ENCODE measurements at regions not wholly inside any gene's neighbourhood (a gene's known extent, or its start where the extent isn't known, plus 50 kb on each side); places are given as distances from the start of the nearest gene placed in this dataset.
A peak's percentile ranks its signal among the peaks of the same experiment; 100 is the strongest.

DNA sequence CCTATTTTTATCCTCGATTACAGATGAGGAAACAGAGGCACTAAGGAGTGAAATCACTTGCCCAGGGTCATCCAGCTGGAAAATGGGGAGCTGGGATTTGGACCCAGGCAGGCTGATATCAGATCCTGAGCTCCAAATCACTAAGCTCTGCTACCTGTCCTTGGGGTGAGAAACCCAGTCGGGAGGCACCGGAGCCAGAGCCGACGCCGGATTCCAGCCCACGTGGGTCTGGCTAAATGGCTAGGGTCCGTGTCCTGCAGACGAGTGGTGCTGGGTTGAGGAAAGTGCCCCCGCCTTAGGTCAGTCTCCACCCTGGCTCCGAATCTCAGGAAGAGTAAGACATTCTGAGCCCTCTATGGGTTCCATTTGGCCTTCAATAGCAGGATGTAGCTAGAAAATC is 61.3 kb upstream of the GGTA1 start:
- no peak for DNase-seq
- 96 to 97% methylated on average over 11 of the region's 11 CpGs for WGBS, 2 donors
- ATAC-seq (ENCODE audit: low FRiP score), result no peak
- Histone ChIP-seq H3K4me1 (ENCODE audit: control insufficient read depth in 1 of 2, insufficient read depth in 2 of 2, low read length in 2 of 2) (peaks cover 0 to 6% of the 10 kb centered on the region in 2 donors), H3K9me3 (ENCODE audit: control insufficient read depth, low read length) (no peaks in the 10 kb centered on the region), H3K36me3 (ENCODE audit: control insufficient read depth in 1 of 2, insufficient read depth in 2 of 2, low read length in 1 of 2) (no peaks in the 10 kb centered on the region), H3K4me3 (ENCODE audit: low read length in 2 of 2) (no peak overlapping the region), H3K27ac (ENCODE audit: low read depth in 1 of 2, low read length in 2 of 2) (no peak overlapping the region), H3K27me3 (ENCODE audit: control insufficient read depth in 1 of 2, insufficient read depth in 2 of 2, low read length in 1 of 2) (no peaks in the 10 kb centered on the region)
- intact Hi-C loops (cut with DNase I), result no loop called here

DNA sequence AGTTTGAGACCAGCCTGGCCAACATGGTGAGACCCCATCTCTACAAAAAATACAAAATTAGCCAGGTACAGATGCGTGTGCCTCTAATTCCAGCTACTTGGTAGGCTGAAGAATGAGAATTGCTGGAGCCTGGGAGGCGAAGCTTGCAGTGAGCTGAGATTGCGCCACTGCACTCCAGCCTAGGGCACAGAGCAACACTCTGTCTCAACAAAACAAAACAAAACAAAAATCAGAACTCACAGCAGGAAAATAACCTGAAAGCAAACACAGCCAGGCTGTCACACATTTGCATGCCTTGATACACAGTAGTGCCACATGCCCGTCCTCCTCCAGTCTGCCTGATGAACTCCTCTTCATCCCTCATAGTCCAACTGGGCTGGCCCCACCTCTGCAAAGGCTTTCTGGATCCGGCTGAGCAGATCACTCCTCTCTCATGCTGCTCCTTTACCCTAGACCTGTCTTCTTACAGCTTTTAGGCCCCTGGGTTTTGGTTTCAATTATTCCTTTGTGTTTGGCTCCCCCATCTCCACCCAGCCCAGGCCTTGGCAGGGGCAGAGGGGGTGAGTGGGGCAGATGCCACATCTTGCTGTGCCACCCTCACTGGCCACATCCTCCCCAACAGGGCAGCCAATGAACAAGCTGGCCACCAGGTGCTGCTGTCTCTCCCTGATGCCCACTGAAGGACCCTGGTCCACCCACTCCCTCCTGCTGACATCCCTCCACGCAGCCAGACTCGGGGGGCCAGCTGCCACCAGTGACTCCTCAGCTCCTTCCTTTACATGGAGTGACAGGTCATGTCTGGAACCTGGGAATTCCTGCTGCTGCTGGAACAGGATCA is 62.0 kb upstream of the GGTA1 start:
- Histone ChIP-seq H3K27ac (ENCODE audit: low read depth in 1 of 2, low read length in 2 of 2) (no peak overlapping the region), H3K9me3 (ENCODE audit: control insufficient read depth, low read length) (no peaks in the 10 kb centered on the region), H3K36me3 (ENCODE audit: control insufficient read depth in 1 of 2, insufficient read depth in 2 of 2, low read length in 1 of 2) (no peaks in the 10 kb centered on the region), H3K4me1 (ENCODE audit: control insufficient read depth in 1 of 2, insufficient read depth in 2 of 2, low read length in 2 of 2) (peaks cover 0 to 6% of the 10 kb centered on the region in 2 donors), H3K27me3 (ENCODE audit: control insufficient read depth in 1 of 2, insufficient read depth in 2 of 2, low read length in 1 of 2) (no peaks in the 10 kb centered on the region), H3K4me3 (ENCODE audit: low read length in 2 of 2) (no peak overlapping the region)
- ATAC-seq (ENCODE audit: low FRiP score) (no peak), DNase-seq (no peak)
- intact Hi-C loops (cut with DNase I), result no loop called here
- 94 to 95% methylated on average over 7 of the region's 7 CpGs for WGBS, 2 donors

DNA sequence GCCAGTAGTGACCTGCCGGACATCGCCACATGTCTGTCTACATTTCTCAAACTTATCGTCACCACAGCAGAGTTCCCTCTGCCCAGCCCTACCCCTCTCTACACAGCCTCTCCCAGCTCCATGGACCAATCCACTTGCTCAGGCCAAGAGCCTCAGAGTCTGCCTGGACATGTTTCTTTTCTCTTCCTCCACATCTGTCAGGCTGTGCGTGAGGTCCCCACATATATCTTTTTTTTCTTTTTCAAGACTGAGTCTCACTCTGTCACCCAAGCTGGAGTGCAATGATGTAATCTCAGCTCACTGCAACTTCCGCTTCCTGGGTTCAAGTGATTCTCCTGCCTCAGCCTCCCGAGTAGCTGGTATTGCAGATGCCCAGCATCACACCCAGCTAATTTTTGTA is 62.7 kb upstream of the GGTA1 start:
- WGBS, 2 donors, result 92 to 93% methylated on average over 6 of the region's 6 CpGs
- no peaks in the 10 kb centered on the region for H3K36me3 ChIP-seq (ENCODE audit: control insufficient read depth in 1 of 2, insufficient read depth in 2 of 2, low read length in 1 of 2)
- H3K4me1 ChIP-seq (ENCODE audit: control insufficient read depth in 1 of 2, insufficient read depth in 2 of 2, low read length in 2 of 2), result peaks cover 0 to 5% of the 10 kb centered on the region in 2 donors
- intact Hi-C loops (cut with DNase I), result no loop called here
- no peaks in the 10 kb centered on the region for H3K9me3 ChIP-seq (ENCODE audit: control insufficient read depth, low read length)
- DNase-seq (no peak), ATAC-seq (ENCODE audit: low FRiP score) (no peak)
- H3K4me3 ChIP-seq (ENCODE audit: low read length in 2 of 2), result no peak overlapping the region
- no peak overlapping the region for H3K27ac ChIP-seq (ENCODE audit: low read depth in 1 of 2, low read length in 2 of 2)
- no peaks in the 10 kb centered on the region for H3K27me3 ChIP-seq (ENCODE audit: control insufficient read depth in 1 of 2, insufficient read depth in 2 of 2, low read length in 1 of 2)

DNA sequence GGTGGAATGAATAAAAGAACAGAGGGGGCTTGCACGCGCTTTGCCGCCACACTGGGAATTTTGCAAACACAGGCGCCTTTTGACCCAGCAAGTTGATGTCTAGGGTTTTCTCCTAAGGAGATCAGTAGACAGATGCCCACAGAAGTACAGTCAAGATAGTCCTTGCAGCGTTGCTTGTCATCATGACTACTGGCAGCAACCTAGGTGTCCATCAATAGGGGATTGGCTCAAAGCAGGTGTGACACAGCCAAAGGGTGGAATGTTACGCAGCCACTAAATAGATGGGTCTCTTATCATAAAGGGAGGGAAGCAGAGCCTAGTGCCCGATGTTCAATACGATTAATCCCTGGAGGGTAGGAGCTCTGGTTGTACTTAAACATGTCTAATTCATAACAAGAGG is 63.8 kb upstream of the GGTA1 start:
- Histone ChIP-seq H3K4me1 (ENCODE audit: control insufficient read depth in 1 of 2, insufficient read depth in 2 of 2, low read length in 2 of 2) (peaks cover under 1 to 2% of the 10 kb centered on the region in 2 donors), H3K9me3 (ENCODE audit: control insufficient read depth, low read length) (no peaks in the 10 kb centered on the region), H3K36me3 (ENCODE audit: control insufficient read depth in 1 of 2, insufficient read depth in 2 of 2, low read length in 1 of 2) (no peaks in the 10 kb centered on the region), H3K27me3 (ENCODE audit: control insufficient read depth in 1 of 2, insufficient read depth in 2 of 2, low read length in 1 of 2) (no peaks in the 10 kb centered on the region), H3K4me3 (ENCODE audit: low read length in 2 of 2) (no peak overlapping the region), H3K27ac (ENCODE audit: low read depth in 1 of 2, low read length in 2 of 2) (no peak overlapping the region)
- no peak for ATAC-seq (ENCODE audit: low FRiP score)
- 97 to 99% methylated on average over 8 of the region's 8 CpGs for WGBS, 2 donors
- intact Hi-C loops (cut with DNase I), result no loop called here
- DNase-seq, result no peak

DNA sequence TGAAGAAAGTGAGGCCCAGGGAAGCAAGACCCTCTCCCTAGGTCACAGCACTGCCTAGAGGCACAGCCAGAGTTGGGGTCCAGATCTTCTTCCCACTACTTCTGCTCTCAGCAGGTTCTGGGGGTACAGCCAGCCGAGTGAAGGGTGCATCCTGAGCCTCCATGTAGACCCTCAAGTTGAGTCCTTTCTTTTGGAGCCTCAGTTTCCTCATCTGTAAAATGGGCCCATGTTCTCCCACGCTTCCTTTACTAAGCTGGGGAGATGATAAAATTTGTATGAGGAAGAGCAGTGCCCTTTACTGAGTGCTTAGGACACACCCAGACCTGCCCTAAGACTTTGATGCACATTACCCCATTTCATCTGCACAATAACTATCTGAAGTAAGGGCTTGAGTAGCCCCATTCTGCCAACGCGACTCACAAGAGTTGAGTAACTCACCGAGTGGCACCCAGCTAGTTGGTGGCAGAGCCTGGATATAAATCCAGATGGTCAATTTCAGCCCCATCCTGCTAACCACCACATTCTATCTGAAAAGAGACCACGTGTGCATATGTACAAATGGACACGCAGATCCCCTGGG is 64.3 kb upstream of the GGTA1 start:
- intact Hi-C loops (cut with DNase I), result no loop called here
- 92 to 94% methylated on average over 7 of the region's 7 CpGs for WGBS, 2 donors
- H3K9me3 ChIP-seq (ENCODE audit: control insufficient read depth, low read length), result no peaks in the 10 kb centered on the region
- no peaks in the 10 kb centered on the region for H3K36me3 ChIP-seq (ENCODE audit: control insufficient read depth in 1 of 2, insufficient read depth in 2 of 2, low read length in 1 of 2)
- H3K4me1 ChIP-seq (ENCODE audit: control insufficient read depth in 1 of 2, insufficient read depth in 2 of 2, low read length in 2 of 2), result peaks cover 0 to 6% of the 10 kb centered on the region in 2 donors
- DNase-seq, result no peak
- ATAC-seq (ENCODE audit: low FRiP score), result no peak
- no peak overlapping the region for H3K27ac ChIP-seq (ENCODE audit: low read depth in 1 of 2, low read length in 2 of 2)
- no peak overlapping the region for H3K4me3 ChIP-seq (ENCODE audit: low read length in 2 of 2)
- H3K27me3 ChIP-seq (ENCODE audit: control insufficient read depth in 1 of 2, insufficient read depth in 2 of 2, low read length in 1 of 2), result no peaks in the 10 kb centered on the region

DNA sequence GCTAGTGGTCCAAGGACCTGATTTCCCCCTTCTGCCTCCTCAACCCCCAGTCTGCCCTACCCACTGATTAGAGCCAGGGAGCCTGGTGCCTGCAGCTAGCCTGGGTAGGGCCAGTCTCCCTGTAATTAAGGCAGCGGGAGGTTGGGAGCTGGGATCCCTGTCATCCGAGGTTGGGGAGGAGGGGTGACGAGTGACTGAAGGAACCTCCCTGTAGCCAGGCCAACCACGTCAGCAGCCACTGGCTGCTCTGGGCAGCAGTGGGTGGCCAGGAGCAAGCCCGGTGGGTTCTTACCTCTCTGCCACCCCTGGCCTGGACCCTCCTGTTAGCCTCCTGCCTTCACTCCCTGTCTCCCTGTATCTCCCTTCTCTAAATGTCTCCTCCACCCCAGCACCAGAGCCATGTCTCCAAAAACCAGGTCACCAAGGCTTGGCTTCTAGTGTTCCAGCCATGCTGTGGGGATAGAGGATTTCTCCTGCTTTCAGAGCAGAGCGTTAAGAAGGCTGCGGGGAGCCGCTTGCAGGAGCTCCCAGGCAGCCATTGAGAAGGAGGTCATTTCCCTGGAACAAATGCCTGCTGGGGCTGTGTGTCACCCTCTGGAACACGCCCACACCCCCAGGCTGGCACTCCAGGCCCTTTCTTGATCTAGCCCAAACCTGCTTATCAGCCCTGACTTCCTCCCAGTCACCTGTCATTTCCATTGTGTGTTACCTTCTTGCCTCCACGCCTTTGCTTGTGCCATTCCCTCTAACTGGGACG is 65.0 kb upstream of the GGTA1 start:
- no peak for DNase-seq
- no peaks in the 10 kb centered on the region for H3K27me3 ChIP-seq (ENCODE audit: control insufficient read depth in 1 of 2, insufficient read depth in 2 of 2, low read length in 1 of 2)
- no peak for ATAC-seq (ENCODE audit: low FRiP score)
- H3K4me3 ChIP-seq (ENCODE audit: low read length in 2 of 2), result no peak overlapping the region
- no peak overlapping the region for H3K27ac ChIP-seq (ENCODE audit: low read depth in 1 of 2, low read length in 2 of 2)
- intact Hi-C loops (cut with DNase I), result loop anchor here in 1 of 2 donors (5.0 kb wide), 1 partner anchor 38 kb away; no protein-coding TSS in a partner anchor
- WGBS, 2 donors, result 89 to 93% methylated on average over 11 of the region's 11 CpGs
- H3K9me3 ChIP-seq (ENCODE audit: control insufficient read depth, low read length), result no peaks in the 10 kb centered on the region
- no peaks in the 10 kb centered on the region for H3K36me3 ChIP-seq (ENCODE audit: control insufficient read depth in 1 of 2, insufficient read depth in 2 of 2, low read length in 1 of 2)
- H3K4me1 ChIP-seq (ENCODE audit: control insufficient read depth in 1 of 2, insufficient read depth in 2 of 2, low read length in 2 of 2), result peaks cover 0 to 7% of the 10 kb centered on the region in 2 donors

DNA sequence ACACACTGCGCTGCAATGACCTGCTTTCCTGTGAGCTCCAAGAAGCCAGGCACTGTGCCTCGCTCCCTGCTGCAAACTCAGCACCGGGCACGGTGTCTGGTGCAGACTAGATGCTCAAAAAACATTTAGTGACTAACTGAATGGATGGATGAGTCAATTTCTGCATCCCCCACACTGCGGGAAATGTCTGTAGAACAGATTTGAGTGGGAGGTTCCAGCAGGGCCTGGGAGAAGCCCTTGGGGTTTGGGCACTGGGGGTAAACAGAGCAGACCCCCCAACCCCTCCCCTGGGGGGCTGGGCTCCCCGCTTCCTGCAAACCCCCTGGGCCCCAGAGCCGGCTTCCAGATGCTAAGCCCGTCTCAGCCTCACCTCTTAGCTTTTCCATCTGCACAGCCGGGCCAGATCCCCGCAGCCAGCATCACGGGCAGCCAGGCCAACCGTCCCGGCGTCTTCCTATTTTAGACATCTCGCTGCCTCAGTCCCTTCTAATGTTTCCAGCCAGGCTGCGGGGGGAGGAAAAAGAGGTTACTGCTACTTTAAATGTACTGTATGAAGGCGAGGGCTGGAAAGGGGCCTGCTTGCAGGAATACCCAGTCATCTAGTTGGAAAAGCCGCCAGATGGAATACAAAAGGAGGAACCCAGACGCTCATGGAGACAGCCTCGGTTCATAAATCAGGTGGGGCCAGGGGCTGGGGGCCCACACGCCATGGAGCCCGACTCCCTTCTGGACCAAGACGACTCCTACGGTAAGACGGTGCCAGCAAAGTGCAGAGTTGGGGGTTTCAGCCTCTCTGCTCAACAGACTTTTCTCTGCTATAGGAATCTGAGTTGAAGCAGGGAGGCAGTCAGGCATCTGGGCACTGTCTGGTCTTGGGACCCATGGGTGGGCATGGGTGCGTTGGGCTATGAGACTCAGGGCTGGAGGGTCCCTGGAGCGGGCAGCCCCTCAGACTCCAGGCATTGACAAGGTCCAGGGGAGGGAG is 67.1 kb upstream of the GGTA1 start:
- DNase-seq, result peak; percentile 73 to 88
- intact Hi-C loops (cut with DNase I), result loop anchor here in 1 of 2 donors (5.0 kb wide), 1 partner anchor 36 kb away; no protein-coding TSS in a partner anchor

More for the DNA sequence above, 67.1 kb upstream of the GGTA1 start:
- Histone ChIP-seq H3K4me3 (ENCODE audit: low read length in 2 of 2) (peak overlapping the region; percentile 44 to 47), H3K4me1 (ENCODE audit: control insufficient read depth in 1 of 2, insufficient read depth in 2 of 2, low read length in 2 of 2) (peaks cover 0 to 7% of the 10 kb centered on the region in 2 donors), H3K27ac (ENCODE audit: low read depth in 1 of 2, low read length in 2 of 2) (peak overlapping the region in 1 of 2 donors; percentile 87), H3K27me3 (ENCODE audit: control insufficient read depth in 1 of 2, insufficient read depth in 2 of 2, low read length in 1 of 2) (no peaks in the 10 kb centered on the region), H3K9me3 (ENCODE audit: control insufficient read depth, low read length) (no peaks in the 10 kb centered on the region), H3K36me3 (ENCODE audit: control insufficient read depth in 1 of 2, insufficient read depth in 2 of 2, low read length in 1 of 2) (no peaks in the 10 kb centered on the region)
- peak; percentile 54 for ATAC-seq (ENCODE audit: low FRiP score)
- WGBS, 2 donors, result 6 to 11% methylated on average over 27 of the region's 27 CpGs

Data from aorta (tissue), 5 donors.